ENCODE measurements at regions not wholly inside any gene's neighbourhood (a gene's known extent, or its start where the extent isn't known, plus 50 kb on each side); places are given as distances from the start of the nearest gene placed in this dataset.
"Not testable (repeated sequence)": the region's sequence is repeated elsewhere in the genome, so short reads cannot be mapped to it uniquely, and the experiment has no call there.

DNA sequence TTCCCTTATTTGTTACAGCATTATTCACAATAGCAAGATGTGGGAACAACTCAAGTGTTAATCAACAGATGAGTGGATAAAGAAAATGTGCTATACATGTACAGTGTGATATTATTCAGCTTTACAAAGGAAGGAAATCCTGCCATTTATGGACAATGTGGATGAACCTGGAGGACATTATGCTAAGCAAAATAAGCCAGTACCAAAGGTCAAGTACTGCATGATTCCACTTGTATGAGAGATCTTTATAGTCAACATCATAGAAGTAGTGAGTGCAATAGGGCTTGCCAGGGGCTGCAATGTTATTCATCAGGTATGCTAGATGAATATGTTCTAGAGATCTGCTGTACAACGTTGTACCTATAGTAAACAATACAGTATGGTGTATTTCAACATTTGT, 138.5 kb upstream of the AGR3 start:
- no peak for DNase-seq

DNA sequence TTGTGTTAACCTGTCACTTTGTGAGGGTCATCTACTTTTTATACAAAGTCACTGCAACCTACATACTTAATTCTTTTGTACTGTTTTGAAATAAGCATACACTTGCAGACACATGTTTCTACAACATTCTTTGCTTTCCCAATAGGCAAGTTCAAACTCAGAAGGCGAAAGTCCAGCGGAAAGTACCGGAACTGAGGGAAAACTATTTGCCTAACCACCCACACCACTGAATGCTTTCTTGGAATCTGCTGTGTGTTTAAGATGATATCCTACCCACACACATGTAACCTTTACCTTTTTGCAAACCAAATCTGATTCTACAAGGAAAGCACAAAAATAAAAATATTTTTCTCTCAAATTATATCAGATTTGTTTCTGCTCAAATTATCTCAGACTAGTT, 139.4 kb upstream of the AGR3 start:
- DNase-seq = no peak

DNA sequence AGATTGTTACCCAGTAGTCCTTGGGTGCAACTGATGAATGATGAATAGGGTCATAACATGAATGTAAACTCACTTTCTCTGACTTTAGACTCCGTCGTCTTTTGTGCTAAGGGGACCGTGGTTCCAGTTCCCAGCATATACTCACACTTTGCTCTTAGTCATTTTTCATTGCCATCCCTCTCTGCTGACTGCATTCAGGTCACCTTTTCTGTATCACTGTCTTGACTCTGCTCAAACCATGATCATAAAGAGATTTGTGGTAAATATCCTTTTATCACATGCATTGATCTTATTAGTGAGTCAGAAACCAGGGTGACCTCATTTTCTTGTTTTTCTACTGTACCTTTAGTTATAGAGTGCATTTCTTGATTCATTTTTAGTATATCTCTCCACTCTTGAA, 141.1 kb upstream of the AGR3 start:
- DNase-seq = no peak

DNA sequence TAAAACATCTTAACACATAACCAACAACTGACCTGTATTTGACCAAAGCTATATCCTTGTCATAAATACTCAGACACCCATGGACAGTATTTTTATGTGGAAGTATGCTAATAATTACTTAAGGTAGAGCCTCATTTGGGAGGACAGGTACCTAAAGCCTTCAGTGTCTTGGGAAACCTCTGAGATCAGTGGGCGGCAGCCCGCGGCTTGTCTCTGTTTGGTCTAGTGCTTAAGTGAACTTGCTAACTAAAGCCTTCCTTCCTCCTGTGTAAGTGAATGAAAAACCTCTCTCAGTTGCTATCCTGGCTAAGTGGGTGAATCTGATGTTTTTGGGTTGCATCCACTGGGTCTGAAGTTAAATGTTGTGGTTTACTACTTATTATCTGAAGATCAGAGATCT, 144.5 kb upstream of the AGR3 start:
- DNase-seq = no peak

DNA sequence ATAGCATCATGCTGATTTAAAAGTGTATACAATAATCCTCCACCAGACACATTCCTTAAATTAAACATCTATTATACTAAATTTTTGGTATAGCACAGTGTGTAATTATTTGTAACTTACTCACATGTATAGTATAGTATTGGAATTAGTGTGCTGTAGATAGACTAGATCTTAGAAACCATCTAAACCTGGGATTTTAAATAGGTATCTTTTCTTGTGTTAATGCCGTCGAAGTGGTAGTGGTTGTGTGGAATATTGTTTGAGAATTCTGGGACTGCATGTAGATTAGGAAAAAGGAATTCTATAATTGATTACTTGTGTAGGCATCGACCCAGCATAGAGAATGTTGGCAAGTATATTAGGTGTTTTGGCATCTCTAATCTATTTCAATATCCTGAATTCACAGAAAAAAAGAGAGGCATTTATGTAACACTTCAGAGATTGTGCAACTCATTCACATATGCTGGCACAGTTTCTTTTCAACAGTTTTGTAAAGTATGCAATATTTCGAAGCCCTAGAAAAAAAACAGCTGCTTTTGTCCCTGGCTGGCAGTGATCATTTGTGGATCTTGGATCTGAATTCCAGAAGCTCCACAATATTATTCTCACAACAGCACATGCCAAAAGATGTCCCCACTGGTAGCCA, 145.5 kb upstream of the AGR3 start:
- DNase-seq = no peak

DNA sequence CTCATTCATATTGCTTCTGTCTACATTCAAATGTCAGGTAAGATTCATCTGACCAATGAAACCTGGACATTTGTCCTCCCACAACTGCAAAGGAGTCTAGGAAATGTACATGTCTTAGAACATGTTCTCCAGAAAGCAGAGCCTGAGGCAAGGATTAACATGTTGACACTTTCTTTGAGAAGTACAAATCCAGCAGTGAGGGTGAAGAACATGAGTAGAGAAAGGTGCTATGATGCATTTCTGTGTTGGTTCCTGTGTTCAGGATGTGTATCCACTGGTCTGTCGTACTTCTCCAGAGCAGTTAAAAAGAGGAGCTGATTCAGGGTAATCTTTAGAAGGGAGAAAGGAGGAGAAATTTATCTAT, 146.0 kb upstream of the AGR3 start:
- DNase-seq = no peak

DNA sequence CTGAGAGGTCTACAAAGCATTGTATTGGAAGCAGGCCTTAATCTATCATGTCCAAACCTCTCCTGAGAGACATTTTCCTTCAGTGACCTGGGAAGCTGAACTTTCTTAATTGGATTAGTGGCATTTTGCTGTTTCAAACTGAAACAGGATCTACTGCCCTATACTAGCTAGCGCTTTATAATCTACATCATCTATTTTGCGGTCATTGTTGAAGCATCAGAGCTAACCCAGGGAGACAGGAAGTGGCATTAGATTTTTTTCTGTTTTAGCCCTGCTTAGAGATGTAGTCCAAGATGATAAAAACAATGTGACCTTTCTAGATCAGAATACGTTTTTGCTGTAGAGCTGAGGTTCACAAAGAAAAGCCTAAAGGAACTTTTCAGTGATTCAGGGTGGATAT, 147.4 kb upstream of the AGR3 start:
- DNase-seq = no peak

DNA sequence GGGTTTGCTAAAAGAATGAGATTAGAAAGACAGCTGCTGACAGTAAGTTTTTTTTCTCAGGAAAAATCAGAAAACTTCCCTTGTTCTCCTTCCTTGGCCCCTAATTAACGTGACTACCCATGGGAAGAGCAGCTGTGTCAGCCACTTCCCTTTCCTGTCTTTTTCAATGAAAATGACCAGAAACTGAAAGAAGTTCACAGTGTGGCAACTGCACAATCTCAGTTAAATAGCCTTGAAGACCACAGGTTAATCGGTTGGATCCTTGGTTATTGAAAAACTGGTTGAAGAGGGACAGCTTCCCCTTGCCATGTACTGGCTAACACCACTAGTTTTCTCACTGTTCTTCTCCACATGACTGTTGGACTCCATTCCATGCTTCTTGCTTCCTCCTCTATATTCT, 148.8 kb upstream of the AGR3 start:
- DNase-seq = no peak

DNA sequence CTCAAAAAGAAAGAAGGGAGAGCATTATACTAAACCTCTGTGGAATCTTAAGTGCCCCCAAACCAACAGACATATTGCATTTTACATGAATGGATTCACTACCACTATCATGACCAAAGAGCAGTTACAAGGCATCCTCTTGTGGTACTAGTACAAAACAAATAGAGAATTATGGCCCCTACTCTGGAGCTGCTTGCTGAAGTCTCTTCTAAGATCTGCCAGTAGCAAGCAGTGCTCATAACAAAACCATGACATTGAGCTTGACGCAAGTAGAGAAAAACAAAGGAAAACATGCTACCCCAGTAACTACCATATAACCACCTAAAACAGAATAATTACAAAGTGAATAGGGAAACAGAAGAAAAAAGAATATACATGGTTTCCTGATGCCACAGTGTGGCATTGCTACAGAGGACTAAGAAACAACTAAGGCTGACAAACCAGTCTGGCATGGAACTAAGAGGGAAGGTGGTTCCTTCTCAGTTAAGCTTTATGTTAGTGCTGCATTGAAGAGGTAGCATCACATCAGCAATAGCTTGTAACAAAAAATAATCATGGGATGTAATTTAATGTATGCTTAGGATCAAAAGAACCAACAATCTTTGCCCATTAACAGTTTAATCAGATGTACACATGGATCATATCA, 150.2 kb upstream of the AGR3 start:
- DNase-seq = no peak

DNA sequence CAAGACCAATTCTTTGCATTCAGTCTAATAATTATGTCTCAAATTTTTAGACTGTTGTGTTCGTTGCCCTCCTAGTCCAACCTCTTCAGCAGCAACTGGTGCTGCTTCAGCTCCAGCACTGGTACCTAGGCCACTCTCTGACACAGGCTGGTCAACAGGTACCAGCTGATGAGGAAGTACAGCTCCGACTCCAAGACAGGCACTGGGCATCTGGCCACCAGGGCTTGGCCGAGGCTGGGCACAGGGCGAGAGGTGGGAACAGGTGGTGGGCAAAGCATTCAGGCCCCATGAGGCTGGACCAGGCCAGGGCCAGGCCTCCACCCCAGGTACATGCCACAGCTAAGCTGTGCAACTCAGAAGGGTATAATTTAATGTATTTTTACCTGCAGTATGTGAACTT, 151.5 kb upstream of the AGR3 start:
- DNase-seq = no peak

DNA sequence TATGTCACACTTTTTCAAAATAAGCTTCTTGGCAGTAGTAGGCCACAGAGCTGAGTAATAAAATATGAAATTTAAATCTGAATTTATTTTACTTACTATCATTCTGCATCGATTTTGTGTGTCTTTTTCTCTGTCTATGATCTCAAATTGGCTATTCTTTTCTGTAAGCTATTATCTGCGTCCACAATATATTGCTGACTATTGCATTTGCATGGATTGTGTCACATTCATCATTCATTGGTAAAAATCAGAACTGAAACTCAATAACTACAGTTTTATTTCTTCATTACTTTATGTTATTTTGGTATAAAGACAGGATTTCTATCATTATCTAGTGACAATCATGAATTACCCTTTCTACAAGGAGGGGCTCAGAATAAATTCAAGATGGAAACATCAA, 154.8 kb upstream of the AGR3 start:
- no peak for DNase-seq

DNA sequence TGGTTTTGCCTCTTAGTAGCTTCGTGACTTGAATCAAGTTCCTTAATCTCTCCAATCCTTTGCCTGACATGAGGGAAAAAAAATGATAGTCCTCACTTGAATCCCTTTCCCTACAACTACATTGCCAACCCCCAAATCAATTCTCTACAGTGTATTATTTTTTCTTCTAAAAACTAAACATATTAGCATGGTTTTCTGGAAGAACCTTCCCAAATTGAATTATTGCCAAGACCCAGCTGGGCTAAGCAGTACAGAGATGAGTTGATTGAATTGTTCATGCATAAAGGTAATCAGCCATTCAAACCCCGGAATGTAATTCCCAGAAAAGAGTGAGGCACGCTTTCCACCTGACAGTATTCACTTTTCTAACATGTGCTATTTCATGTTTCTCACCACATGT, 155.6 kb upstream of the AGR3 start:
- DNase-seq = no peak

DNA sequence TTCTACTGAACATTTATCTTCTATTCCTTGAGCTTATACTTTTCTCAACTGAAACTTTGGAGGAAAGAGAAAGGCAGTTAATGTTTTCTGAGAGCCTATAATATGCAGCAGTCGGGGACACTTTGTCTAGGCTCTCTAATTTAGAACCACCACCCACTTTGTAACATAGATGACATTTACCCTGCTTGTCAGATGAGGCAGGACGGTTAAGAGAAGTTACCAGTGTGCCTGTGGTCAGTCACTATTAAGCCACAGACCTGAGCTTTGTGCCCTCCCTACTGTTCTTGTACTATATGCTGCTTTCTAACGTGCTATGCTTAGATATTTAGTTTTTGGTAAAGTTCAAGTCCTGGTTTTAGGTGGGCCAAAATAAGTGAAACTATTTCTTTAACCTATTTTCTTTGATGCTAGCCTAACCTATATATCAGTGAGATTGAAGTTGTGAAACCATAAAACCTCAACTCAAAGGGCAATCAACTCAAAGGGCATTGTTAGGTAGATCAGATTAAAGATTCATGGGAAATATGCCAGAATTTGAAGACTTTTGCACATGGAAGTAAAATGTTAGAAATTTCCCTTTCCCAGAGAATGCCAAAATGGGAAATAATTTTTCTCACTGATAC, 156.5 kb upstream of the AGR3 start:
- no peak for DNase-seq

DNA sequence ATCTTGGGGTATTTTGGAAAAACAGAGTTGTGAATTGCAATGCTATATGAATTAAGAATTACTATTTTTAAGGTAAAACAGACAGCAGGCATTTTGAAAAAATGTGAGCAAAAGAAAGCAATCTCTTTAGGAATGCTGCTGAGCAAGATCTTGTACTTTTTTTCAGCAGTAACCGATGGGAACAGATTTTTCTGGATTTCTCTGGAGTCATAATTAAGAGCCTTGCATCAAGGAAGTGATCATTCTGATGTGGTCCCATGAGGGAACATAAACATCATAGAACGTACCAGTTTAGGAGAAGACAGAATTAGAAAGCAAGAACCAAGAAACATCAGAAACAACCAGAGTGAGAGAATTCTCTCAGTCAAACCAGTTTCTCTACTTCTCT, 157.0 kb upstream of the AGR3 start:
- no peak for DNase-seq

DNA sequence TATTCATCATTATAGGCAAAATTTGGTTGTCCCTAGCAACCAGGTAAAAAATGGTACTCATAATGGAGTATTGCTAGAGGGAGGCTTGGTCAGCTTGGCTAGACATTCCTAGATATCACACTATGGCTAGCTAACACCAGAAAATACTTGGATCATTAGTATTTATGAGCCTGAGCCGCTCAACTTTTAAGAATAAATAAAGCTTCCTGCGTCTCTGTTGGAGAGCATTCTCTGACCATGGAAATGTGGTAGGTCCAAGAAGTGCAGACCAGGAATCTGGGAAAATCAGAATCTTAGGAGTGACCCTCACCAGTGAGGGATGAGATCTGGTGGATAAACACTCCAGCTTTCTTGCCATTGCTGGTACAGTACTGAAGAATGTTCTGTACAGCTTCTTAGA, 157.6 kb upstream of the AGR3 start:
- DNase-seq = no peak

DNA sequence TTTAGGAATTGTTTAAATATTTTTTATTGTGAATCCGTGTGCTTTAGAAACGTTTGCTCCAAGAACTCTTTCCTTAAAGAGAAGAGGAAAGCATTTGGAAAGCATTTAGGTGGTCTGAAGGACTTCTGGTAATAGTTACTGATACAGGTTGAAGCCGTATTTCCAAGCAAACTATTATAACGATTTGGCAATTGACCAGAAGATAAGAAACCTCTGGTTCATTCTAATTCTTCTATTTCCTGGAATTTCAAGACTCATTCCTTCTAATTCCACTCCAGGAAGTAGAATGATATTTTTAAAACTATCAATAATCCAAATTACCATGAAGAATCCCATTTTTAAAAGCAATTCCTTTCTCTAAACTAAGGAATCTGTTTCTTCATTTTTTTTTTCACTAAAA, 158.9 kb upstream of the AGR3 start:
- DNase-seq = no peak

DNA sequence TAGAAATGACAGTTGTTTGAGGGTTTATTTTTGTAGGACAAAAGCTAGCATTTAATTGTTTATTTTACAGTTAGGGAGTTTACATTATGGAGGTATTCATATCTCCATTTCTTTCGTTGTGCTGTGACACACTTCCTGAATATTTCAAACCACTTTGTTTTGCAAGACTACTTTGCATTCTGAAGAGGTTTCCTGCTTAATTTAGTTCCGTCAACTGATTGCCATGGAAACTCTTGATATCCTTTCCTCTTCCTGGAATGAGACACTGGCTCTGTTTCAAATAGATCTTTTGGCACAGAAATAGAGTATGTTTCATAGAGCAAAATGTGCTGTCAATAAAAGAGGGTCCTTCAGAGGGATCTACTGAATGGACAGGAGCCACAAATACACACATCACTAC, 159.5 kb upstream of the AGR3 start:
- DNase-seq = peak; percentile 90

DNA sequence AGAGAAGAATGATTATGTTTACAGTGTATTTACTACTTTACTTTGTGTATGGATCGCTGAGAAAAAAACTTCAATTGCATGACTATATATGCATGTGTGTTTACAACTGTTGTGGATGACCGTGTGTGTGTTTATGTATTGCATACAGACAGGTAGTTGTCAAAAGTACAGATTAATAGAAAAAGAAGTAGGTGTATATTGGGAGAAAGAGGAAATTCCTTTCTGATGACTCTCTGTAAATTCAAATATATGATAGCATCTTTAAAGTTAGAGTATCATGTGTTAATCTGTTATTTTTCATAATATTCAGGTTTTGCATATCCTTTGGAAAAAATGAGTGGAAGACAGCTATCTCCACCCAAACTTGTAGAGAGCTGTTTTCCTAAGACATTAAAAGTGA, 160.4 kb upstream of the AGR3 start:
- DNase-seq = peak; percentile 9

DNA sequence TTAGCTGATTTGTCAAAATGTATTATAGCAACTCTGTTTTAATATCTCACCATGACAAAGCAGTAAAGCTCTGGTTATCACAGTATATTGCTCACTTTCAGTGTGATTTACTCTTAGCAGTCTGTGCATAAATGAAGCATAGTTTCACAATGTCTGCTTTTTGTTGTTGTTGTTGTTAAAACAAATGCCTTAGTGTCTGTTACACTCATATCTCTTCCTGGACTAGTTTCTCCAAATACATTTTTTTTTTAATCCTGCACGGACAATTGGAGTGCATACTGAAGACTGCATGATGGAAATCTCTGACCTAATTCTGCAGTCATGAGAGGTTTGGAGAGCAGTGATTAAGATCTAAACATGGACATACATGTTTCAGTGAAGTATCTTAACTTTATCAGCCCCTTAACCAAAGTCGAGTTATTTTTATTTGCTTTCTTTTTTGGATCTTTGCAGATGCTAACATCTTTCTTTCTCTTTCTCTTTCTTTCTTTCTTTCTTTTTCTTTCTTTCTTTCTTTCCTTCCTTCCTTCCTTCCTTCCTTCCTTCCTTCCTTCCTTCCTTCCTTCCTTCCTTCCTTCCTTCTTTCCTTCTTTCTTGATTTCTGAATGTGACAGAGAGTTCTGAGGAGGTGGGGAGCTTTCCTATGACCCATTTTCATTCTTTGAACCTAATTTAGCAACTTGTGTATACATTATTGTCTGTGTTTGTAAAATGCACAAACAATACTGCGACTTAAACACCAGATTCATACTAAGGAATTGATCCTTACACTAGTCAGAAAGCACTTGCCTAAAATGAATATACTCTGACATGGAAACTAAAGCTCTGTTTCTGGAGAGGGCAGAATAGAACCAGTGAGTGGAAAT, 161.5 kb upstream of the AGR3 start:
- DNase-seq = peak; percentile 33

DNA sequence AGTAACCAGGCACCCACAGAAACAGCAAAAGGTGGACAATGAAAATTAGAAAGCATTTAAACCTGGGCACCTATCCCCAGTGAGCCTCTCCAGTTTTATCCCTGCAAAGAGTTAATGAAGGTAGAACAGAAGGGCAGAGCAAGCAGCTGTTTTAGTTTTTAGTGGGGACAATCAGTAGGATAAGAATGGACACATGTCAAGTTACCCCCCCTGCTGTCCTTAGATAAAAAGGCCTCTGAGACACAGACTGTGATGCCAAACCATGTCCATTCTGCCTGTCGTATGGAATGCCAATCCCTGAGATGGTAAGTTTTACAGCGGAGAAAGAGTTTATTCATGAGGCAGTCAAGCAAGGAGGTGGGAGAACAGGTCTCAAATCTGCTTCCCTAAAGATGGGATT, 162.6 kb upstream of the AGR3 start:
- DNase-seq = no peak

DNA sequence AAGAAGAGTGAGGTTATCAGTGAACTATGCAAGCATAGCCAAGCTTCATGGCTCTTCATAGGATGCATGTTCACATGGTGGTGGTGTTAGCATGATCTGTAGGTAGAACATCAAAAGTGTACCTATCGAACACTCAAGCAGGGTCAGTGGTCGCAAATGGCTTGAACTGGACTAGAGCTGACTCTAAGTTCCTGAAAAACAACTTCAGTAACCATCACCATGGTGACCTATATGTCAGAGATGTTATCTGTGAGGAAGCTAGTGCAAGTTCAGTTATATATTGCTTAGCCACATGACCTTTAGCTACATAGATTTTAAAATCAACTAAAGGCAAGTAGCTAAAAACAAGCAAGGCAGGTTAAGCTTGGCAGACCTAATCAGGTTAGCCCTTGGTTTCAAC, 163.1 kb upstream of the AGR3 start:
- DNase-seq = no peak

DNA sequence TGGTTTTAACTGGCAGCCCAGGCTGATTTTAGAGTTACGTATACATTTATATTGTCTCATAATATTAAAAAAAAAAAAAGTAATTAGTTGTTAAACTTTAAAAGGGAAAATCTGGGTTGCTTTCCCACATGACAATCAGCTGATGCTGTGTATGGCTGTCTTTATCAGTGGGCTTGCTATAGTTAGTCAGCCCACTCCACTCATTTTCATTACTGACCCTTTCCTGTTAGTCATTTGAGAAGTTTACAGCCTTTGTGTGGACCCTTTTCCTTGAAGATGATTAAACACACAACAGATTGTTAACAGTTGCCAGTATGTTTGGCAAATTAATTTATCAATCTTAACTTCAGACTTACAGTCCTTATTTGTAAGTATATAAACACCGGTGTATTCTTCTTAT, 164.5 kb upstream of the AGR3 start:
- DNase-seq = no peak

DNA sequence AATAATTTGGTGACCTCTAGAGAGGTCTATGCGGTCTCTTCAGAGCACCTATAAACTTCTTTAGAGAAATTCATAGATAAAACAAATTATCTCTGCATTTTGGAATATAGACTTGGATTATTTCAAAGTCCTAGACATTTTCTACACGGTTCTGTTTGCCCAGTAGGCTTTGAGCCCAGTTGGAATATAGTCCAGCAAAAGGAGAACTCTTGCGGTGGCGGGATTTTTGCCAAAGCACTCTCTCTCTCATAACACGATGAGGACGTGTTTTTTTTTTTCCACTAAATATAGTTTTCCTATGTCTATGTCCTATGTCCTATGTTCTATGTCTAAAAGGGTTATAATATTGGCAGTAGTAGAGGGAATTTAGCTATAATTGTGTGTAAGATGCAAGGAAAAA, 164.9 kb upstream of the AGR3 start:
- no peak for DNase-seq

DNA sequence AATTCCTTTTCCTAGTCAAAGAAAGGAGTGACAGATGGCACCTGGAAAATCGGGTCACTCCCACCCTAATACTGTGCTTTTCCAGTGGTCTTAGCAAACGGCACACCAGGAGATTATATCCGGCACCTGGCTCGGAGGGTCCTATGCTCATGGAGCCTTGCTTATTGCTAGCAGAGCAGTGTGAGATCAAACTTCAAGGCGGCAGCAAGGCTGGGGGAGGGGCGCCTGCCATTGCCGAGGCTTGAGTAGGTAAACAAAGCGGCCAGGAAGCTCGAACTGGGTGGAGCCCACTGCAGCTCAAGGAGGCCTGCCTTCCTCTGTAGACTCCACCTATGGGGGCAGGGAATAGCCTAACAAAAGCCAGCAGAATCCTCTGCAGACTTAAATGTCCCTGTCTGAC, 171.4 kb upstream of the AGR3 start:
- not testable (repeated sequence) for DNase-seq

All from EL (cell line).